Testis (tissue), 2 donors: ENCODE measurements at regions not wholly inside any gene's neighbourhood (a gene's known extent, or its start where the extent isn't known, plus 50 kb on each side); places are given as distances from the start of the nearest gene placed in this dataset.

Experiments used
- DNase-seq: peaks from one replicate; pipeline ENCODE4 v3.0.0-alpha.2; 2019
- H3K27ac ChIP-seq, 2 donors: fragments of 200-600 bp; sonication (generic); one replicate each; pipeline ENCODE4 v1.5.1; 2019
- H3K27me3 ChIP-seq: fragments of 200-600 bp; sonication (generic); one replicate; pipeline ENCODE4 v1.5.1; 2019
- H3K36me3 ChIP-seq: fragments of 200-600 bp; sonication (generic); one replicate; pipeline ENCODE4 v1.5.1; 2017; ENCODE audit warnings: low read depth; ENCODE audit errors: missing control alignments
- H3K4me1 ChIP-seq: fragments of 200-600 bp; sonication (generic); one replicate; pipeline ENCODE4 v1.5.1; 2019
- H3K4me3 ChIP-seq, 2 donors: fragments of 200-600 bp; sonication (generic); one replicate each; pipeline ENCODE4 v1.5.1; 2017 to 2019
- H3K9me3 ChIP-seq: fragments of 200-600 bp; sonication (generic); one replicate; pipeline ENCODE4 v1.5.1; 2017
- POLR2A ChIP-seq: fragments of 450-650 bp; IDR thresholded peaks from one replicate; pipeline ENCODE4 v1.6.1; 2017; ENCODE audit warnings: antibody characterized with exemption, mild to moderate bottlenecking, moderate library complexity
- WGBS, 2 donors: methylation state at CpG; one replicate each; pipeline ENCODE4 v1.1.5; 2018; 5-methylcytosine and 5-hydroxymethylcytosine counted together
- intact Hi-C: fragments of 100-400 bp; cut with DNase I; formaldehyde crosslinking; loops from one replicate; pipeline ENCODE4 v1.15.1; 2023; ENCODE audit warnings: low total_unique reads
- TF ChIP-seq, protein P1 (sequence below), 3 experiments: fragments of 450-650 bp in 2 of 3; fragments of 200-600 bp in 1 of 3; sonication (generic) in 1 of 3; IDR thresholded peaks; one replicate each; pipeline ENCODE4 v1.5.1; 2016 to 2019; ENCODE audit warnings: antibody characterized with exemption in 3 of 3, mild to moderate bottlenecking in 2 of 3, moderate library complexity in 1 of 3

DNA sequence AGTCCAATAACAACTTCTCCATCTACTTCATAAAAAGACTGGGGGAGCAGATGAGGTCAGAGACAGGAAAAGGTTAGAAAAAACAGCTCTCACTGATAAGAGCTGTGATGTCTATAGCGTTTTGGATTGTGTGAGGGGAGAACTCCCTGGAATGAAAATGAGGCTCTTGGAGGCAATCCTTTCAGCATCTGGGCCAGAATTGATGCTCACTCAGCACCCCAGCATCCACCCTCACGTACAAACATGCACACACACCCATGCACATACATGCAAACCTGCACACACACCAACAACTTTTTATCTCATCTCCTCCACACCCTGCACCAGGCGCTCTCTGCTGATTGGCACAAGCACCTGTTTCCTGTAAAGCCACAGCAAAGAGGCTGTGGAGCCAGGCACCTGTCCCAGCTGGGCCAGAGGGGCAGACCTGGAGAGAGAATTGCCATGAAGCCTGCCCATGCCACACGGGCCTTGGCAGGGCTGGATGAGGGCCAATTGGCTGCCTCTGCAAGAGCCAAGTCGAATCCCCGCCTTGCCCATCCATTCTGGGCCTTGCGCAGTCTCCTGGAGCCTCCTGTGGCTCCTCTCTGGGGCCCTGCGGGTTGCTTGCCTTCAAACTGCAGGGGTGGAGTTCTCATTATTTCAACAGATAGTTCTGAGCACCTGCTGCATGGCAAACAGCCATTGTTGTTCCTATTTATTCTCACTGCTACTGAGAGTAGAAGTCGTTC is 53.1 kb downstream of the SYNE3 start:
- Histone ChIP-seq H3K4me3 (no peak overlapping the region), H3K4me1 (peaks cover 6% of the 10 kb centered on the region), H3K36me3 (no peaks in the 10 kb centered on the region), H3K27me3 (no peaks in the 10 kb centered on the region), H3K27ac (no peak overlapping the region), H3K9me3 (no peaks in the 10 kb centered on the region)
- intact Hi-C loops, result no loop called here
- no peak for DNase-seq
- WGBS, 2 donors, result 62% methylated on average over 8 to 9 of the region's 9 CpGs
- TF ChIP-seq, protein P1, sequence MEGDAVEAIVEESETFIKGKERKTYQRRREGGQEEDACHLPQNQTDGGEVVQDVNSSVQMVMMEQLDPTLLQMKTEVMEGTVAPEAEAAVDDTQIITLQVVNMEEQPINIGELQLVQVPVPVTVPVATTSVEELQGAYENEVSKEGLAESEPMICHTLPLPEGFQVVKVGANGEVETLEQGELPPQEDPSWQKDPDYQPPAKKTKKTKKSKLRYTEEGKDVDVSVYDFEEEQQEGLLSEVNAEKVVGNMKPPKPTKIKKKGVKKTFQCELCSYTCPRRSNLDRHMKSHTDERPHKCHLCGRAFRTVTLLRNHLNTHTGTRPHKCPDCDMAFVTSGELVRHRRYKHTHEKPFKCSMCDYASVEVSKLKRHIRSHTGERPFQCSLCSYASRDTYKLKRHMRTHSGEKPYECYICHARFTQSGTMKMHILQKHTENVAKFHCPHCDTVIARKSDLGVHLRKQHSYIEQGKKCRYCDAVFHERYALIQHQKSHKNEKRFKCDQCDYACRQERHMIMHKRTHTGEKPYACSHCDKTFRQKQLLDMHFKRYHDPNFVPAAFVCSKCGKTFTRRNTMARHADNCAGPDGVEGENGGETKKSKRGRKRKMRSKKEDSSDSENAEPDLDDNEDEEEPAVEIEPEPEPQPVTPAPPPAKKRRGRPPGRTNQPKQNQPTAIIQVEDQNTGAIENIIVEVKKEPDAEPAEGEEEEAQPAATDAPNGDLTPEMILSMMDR (IDR thresholded peaks at IDR 0.05), result no peak
- no peak for TF ChIP-seq POLR2A

DNA sequence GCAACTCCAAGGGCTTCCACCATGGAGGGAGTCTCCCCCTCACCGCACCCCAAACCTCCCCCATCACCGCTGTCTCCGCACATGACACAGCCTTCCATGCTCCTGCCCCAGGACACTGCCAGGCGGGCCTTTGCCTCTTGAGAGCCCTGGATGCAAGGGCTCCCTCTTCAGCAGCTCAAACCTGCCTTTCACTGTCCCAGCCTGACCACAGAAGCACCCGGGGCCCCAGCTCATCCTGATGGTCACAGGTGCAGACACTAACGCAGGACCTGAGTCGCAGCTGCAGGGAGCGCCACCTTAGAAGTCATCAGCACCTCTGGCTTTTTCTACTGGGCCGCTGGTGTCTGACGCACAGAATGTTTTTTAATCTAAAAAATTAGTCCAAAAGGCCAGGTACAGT is 54.0 kb downstream of the SYNE3 start:
- Histone ChIP-seq H3K27ac (no peak overlapping the region), H3K4me1 (no peaks in the 10 kb centered on the region), H3K36me3 (no peaks in the 10 kb centered on the region), H3K27me3 (no peaks in the 10 kb centered on the region), H3K4me3 (no peak overlapping the region), H3K9me3 (no peaks in the 10 kb centered on the region)
- no peak for DNase-seq
- intact Hi-C loops, result no loop called here
- 94 to 97% methylated on average over 9 to 10 of the region's 10 CpGs for WGBS, 2 donors
- TF ChIP-seq, protein P1 (IDR thresholded peaks at IDR 0.05), result no peak
- no peak for TF ChIP-seq POLR2A

DNA sequence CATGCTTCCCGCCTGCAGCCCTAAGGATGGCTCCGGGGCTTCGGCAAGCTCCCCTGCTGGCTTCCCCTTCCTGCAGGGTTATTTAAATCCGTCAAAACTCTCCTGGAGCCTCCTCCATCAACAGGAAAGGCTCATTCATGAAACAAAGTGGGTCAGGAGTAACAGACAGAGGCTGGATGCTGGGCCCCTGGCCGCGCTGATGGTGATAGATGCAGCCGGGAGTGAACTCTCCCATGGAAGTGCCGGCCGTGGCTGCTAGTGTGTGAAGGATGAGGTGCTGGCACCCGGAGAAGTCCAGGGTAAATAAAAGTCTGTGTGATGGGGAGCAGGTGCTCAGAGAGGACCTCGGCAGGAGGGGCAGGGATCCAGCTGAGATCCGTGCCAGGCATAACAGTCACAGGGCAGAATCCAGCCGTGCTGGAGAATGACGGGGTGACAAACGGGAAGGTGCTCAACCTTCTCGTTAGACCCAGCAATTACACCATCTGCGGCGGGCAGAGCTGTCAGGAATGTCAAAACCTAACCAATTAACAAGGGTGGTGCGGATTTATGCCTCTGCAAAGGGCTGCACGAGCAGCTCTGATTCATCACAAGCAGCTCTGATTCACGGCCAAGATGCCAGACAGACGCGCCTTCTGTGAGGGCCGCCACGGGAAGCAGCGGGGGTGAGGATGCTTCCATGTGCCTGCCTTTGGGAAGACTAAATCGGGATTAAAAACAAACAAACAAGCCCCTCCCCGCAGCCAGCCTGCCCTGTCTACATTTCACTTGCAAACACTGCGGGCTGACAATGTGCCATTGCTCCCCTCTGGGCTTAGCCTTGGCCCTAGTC is 55.6 kb downstream of the SYNE3 start:
- H3K4me3 ChIP-seq, result no peak overlapping the region
- no peaks in the 10 kb centered on the region for H3K9me3 ChIP-seq
- 44 to 81% methylated on average over 19 to 27 of the region's 29 CpGs for WGBS, 2 donors
- H3K4me1 ChIP-seq, result no peaks in the 10 kb centered on the region
- no peak for DNase-seq
- H3K36me3 ChIP-seq, result no peaks in the 10 kb centered on the region
- no peak overlapping the region for H3K27ac ChIP-seq
- intact Hi-C loops, result no loop called here
- TF ChIP-seq POLR2A, result no peak
- TF ChIP-seq, protein P1 (IDR thresholded peaks at IDR 0.05), result no peak
- H3K27me3 ChIP-seq, result no peaks in the 10 kb centered on the region

DNA sequence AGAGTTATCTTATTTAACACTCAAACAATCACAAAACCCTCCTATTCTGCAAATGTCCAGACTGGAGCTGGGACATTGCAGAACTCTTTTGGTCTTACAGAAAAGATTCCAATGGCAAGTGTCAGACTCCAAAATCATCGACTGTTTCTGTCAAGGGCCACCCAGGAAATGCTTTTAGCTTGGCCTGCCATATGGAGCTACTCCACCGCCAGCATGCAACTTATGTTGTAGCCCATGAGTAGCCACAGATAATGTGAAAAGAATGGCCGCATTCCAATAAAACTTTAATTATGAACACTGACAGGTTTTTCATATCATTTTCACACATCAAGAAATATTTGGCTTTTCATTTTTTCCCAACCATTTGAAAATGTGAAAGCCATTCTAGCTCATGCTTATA is 57.5 kb downstream of the SYNE3 start:
- intact Hi-C loops, result no loop called here
- no peaks in the 10 kb centered on the region for H3K36me3 ChIP-seq
- H3K9me3 ChIP-seq, result no peaks in the 10 kb centered on the region
- WGBS, 2 donors, result 91 to 95% methylated on average over 3 of the region's 3 CpGs
- TF ChIP-seq, protein P1 (IDR thresholded peaks at IDR 0.05), result no peak
- no peak for TF ChIP-seq POLR2A
- peaks cover 1% of the 10 kb centered on the region for H3K4me1 ChIP-seq
- no peak for DNase-seq
- H3K4me3 ChIP-seq, result no peak overlapping the region
- no peak overlapping the region for H3K27ac ChIP-seq
- no peaks in the 10 kb centered on the region for H3K27me3 ChIP-seq
